ENCODE measurements at regions not wholly inside any gene's neighbourhood (a gene's known extent, or its start where the extent isn't known, plus 50 kb on each side); places are given as distances from the start of the nearest gene placed in this dataset.

- no peak for DNase-seq
- no peaks in the 10 kb centered on the region for H3K36me3 ChIP-seq (ENCODE audit: low read depth, missing control alignments)
- peaks cover 6% of the 10 kb centered on the region for H3K4me1 ChIP-seq
- no peaks in the 10 kb centered on the region for H3K9me3 ChIP-seq
- TF ChIP-seq CTCF (IDR thresholded peaks at IDR 0.05) (no peak), POLR2A (IDR thresholded peaks at IDR 0.05) (no peak)
- H3K27me3 ChIP-seq = no peaks in the 10 kb centered on the region
- H3K27ac ChIP-seq = no peak overlapping the region
- intact Hi-C loops (cut with DNase I; ENCODE audit: low total_unique reads) = no loop called here
- no peak overlapping the region for H3K4me3 ChIP-seq
- WGBS, 2 donors = 44 to 100% methylated on average over 1 of the region's 1 CpG
Observed at GRCh38 chr6:82693094-82693493, 329.5 kb downstream of the TPBG start.

- Histone ChIP-seq H3K36me3 (ENCODE audit: low read depth, missing control alignments) (no peaks in the 10 kb centered on the region), H3K4me3 (no peak overlapping the region), H3K4me1 (no peaks in the 10 kb centered on the region), H3K27me3 (no peaks in the 10 kb centered on the region), H3K9me3 (no peaks in the 10 kb centered on the region), H3K27ac (no peak overlapping the region)
- no peak for TF ChIP-seq POLR2A (IDR thresholded peaks at IDR 0.05)
- no peak for TF ChIP-seq CTCF (IDR thresholded peaks at IDR 0.05)
- intact Hi-C loops (cut with DNase I; ENCODE audit: low total_unique reads) = no loop called here
- DNase-seq = no peak
- 64 to 77% methylated on average over 3 of the region's 3 CpGs for whole genome bisulfite sequencing, 2 donors
Observed at GRCh38 chr6:82701341-82701740, 337.7 kb downstream of the TPBG start.

DNA sequence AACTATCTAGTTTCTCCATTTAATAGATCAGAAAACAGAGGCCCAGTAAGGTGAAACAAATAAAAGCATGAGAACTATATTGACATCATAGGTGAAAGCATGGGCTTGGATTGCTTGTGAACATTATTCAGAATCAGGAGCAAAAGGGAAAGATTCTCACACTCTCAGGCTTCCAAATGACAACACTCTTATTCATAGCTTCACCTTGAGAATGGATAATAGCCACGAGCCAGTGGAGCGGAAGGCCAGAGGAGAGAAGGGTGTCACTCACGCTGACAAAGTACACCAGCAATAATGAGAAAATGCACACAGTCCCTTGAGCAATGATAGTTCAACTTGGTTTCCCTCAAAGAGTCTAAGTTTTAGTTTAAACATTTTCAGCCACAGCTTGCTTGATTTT, 339.0 kb downstream of the TPBG start:
- Histone ChIP-seq H3K36me3 (ENCODE audit: low read depth, missing control alignments) (no peaks in the 10 kb centered on the region), H3K4me3 (no peak overlapping the region), H3K27ac (no peak overlapping the region), H3K27me3 (no peaks in the 10 kb centered on the region), H3K9me3 (no peaks in the 10 kb centered on the region), H3K4me1 (no peaks in the 10 kb centered on the region)
- WGBS, 2 donors = 57 to 68% methylated on average over 3 of the region's 3 CpGs
- intact Hi-C loops (cut with DNase I; ENCODE audit: low total_unique reads) = no loop called here
- TF ChIP-seq POLR2A (IDR thresholded peaks at IDR 0.05) (no peak), CTCF (IDR thresholded peaks at IDR 0.05) (no peak)
- DNase-seq = no peak

- intact Hi-C loops (cut with DNase I; ENCODE audit: low total_unique reads) = no loop called here
- no peaks in the 10 kb centered on the region for H3K27me3 ChIP-seq
- TF ChIP-seq CTCF (IDR thresholded peaks at IDR 0.05) (no peak), POLR2A (IDR thresholded peaks at IDR 0.05) (no peak)
- H3K4me1 ChIP-seq = no peaks in the 10 kb centered on the region
- H3K27ac ChIP-seq = no peak overlapping the region
- H3K4me3 ChIP-seq = no peak overlapping the region
- 88 to 94% methylated on average over 4 of the region's 4 CpGs for WGBS, 2 donors
- no peaks in the 10 kb centered on the region for H3K36me3 ChIP-seq (ENCODE audit: low read depth, missing control alignments)
- no peaks in the 10 kb centered on the region for H3K9me3 ChIP-seq
- no peak for DNase-seq
Observed at GRCh38 chr6:82703230-82703629, 339.6 kb downstream of the TPBG start.

DNA sequence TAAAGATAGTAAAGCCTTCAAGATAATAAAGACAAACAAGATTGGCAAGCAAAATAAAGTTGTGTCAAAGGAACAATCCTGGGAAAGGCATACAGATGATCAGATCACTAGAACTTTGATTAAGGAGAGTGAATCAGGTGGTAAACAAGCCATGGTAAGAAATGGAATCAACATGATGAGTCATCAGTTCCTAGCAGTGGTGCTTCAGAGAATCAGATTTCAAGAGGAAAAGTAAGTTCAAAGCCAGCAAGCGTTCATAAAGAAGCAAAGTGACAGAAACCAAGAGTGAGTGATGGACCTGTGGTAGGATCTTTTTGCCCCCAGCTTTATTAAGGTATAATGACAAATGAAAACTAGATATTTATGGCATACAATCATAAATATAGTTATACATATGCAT, 340.4 kb downstream of the TPBG start:
- intact Hi-C loops (cut with DNase I; ENCODE audit: low total_unique reads) = no loop called here
- H3K4me3 ChIP-seq = no peak overlapping the region
- no peaks in the 10 kb centered on the region for H3K36me3 ChIP-seq (ENCODE audit: low read depth, missing control alignments)
- no peaks in the 10 kb centered on the region for H3K9me3 ChIP-seq
- DNase-seq = no peak
- no peaks in the 10 kb centered on the region for H3K27me3 ChIP-seq
- no peaks in the 10 kb centered on the region for H3K4me1 ChIP-seq
- no peak overlapping the region for H3K27ac ChIP-seq
- no peak for TF ChIP-seq CTCF (IDR thresholded peaks at IDR 0.05)
- no peak for TF ChIP-seq POLR2A (IDR thresholded peaks at IDR 0.05)
- 47 to 79% methylated on average over 1 of the region's 1 CpG for WGBS, 2 donors
